ENCODE measurements at regions not wholly inside any gene's neighbourhood (a gene's known extent, or its start where the extent isn't known, plus 50 kb on each side); places are given as distances from the start of the nearest gene placed in this dataset.

DNA sequence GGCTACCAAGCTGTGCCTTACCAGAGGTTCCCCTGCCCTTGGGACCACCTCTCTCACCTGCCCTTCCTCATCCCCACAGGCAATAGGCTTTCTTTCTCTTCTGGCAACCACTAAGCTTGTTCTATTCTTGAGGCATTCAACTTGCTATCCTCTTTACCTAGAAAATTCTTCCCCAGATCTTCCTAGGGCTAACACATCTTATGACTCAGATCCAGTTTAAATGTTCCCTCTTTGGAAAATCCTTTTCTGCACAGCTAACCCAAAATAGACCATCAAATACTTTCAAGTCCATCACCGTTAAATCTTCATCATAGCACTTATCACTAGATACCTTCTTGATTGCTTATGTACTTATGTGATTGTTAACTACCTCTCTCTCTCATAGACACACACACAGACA, 93.7 kb downstream of the ENC1 start:
- TF ChIP-seq CTCF (IDR thresholded peaks at IDR 0.05) (no peak), EP300 (IDR thresholded peaks at IDR 0.05) (no peak)

Data from ovary (tissue), 3 donors.